GM12878 (cell line): ENCODE measurements at regions not wholly inside any gene's neighbourhood (a gene's known extent, or its start where the extent isn't known, plus 50 kb on each side); places are given as distances from the start of the nearest gene placed in this dataset.

Experiments
- ATAC-seq: fragments of 200-7000 bp; cut with Tn5 transposase; 3 replicates; pipeline ENCODE4 v1.9.1; 2020; ENCODE audit warnings: mild to moderate bottlenecking, moderate library complexity
- BruUV-seq: library from RNA; stranded (reverse); fragments of 400-500 nt; replicated peaks from 2 replicates; lab custom pipeline; 2021; lab: Mats Ljungman, UMichigan
- CTCF ChIA-PET: fragments of 300-600 bp; sonication (Branson Sonifier 250); formaldehyde crosslinking; extraction: SDS; loops from one replicate; lab custom pipeline; 2021; ENCODE audit warnings: inconsistent platforms; lab: Yijun Ruan, JAX
- POLR2A ChIA-PET: fragments of 350-600 bp; formaldehyde crosslinking; extraction: SDS; loops from one replicate; lab custom pipeline; 2021; ENCODE audit warnings: inconsistent platforms; lab: Charles Lee
- RAD21 ChIA-PET: fragments of 300-600 bp; sonication (Branson Sonifier 250); formaldehyde crosslinking; loops from one replicate; lab custom pipeline; 2023; ENCODE audit warnings: antibody characterized with exemption; ENCODE audit not compliant: unreplicated experiment; lab: Charles Lee
- SMC1A ChIA-PET: fragments of 300-600 bp; sonication (Branson Sonifier 250); formaldehyde crosslinking; loops from one replicate; lab custom pipeline; 2023; ENCODE audit not compliant: unreplicated experiment, uncharacterized antibody; lab: Charles Lee
- DNase-seq: peaks from one replicate; pipeline ENCODE4 v3.0.0-alpha.2; 2011; ENCODE audit warnings: low read depth, low spot score
- FAIRE-seq: peaks from 3 replicates; lab custom pipeline; 2011; peaks lifted over from hg19 to GRCh38; lab: Jason Lieb, UNC
- H2AFZ ChIP-seq: 2 replicates; pipeline ENCODE4 v1.6.0; 2011; ENCODE audit warnings: low read depth, low read length, control low read depth; ENCODE audit not compliant: control insufficient read depth
- H3K27ac ChIP-seq: 2 replicates; pipeline ENCODE4 v1.5.1; 2011; ENCODE audit warnings: control low read depth; ENCODE audit not compliant: control insufficient read depth, insufficient read depth
- H3K27me3 ChIP-seq, 2 experiments: replicated peaks in 1 of 2; 2 replicates each; pipeline versions ENCODE4 v1.6.0 to v1.6.1; 2011; ENCODE audit warnings: low read length in 1 of 2; ENCODE audit not compliant: control insufficient read depth in 2 of 2, insufficient read depth in 2 of 2
- H3K36me3 ChIP-seq, 2 experiments: 2 replicates each; pipeline ENCODE4 v1.5.1; 2011; ENCODE audit warnings: low read length in 1 of 2; ENCODE audit not compliant: control insufficient read depth in 2 of 2, insufficient read depth in 2 of 2
- H3K4me1 ChIP-seq: 2 replicates; pipeline ENCODE4 v1.6.1; 2011; ENCODE audit warnings: mild to moderate bottlenecking, low read length, moderate library complexity, mixed read lengths; ENCODE audit not compliant: control insufficient read depth, insufficient read depth
- H3K4me2 ChIP-seq: 2 replicates; pipeline ENCODE4 v1.6.0; 2011; ENCODE audit warnings: control low read depth; ENCODE audit not compliant: control insufficient read depth, insufficient read depth
- H3K4me3 ChIP-seq: fragments of 200-600 bp; sonication (generic); 2 replicates; pipeline ENCODE4 v1.5.1; 2016
- H3K79me2 ChIP-seq: 2 replicates; pipeline ENCODE4 v1.6.0; 2011; ENCODE audit warnings: low read length; ENCODE audit not compliant: control insufficient read depth, insufficient read depth
- H3K9ac ChIP-seq: 2 replicates; pipeline ENCODE4 v1.8.0; 2011; ENCODE audit warnings: low read length, control low read depth, mixed read lengths; ENCODE audit not compliant: control insufficient read depth, insufficient read depth
- H3K9me3 ChIP-seq: replicated peaks from 3 replicates; pipeline ENCODE4 v1.5.1; 2011; ENCODE audit warnings: mild to moderate bottlenecking, low read length; ENCODE audit not compliant: control insufficient read depth, insufficient read depth
- H4K20me1 ChIP-seq: 2 replicates; pipeline ENCODE4 v1.6.0; 2011; ENCODE audit not compliant: control insufficient read depth, insufficient read depth
- CHD4 ChIP-seq: fragments of 200-600 bp; sonication (generic); IDR thresholded peaks from 2 replicates; pipeline ENCODE4 v1.6.1; 2016; ENCODE audit warnings: mild to moderate bottlenecking
- ESRRA ChIP-seq: IDR thresholded peaks from 2 replicates; pipeline ENCODE4 v1.6.1; 2012; ENCODE audit warnings: mild to moderate bottlenecking, low read length, improper control_type of control experiment
- GATAD2B ChIP-seq: fragments of 450-650 bp; conservative IDR thresholded peaks from 2 replicates; pipeline ENCODE4 v1.6.1; 2017; ENCODE audit warnings: low read depth, mild to moderate bottlenecking, moderate library complexity
- KLF5 ChIP-seq: fragments of 450-650 bp; IDR thresholded peaks from 2 replicates; pipeline ENCODE4 v1.6.1; 2014; ENCODE audit warnings: mild to moderate bottlenecking; ENCODE audit not compliant: partially characterized antibody
- NFXL1 ChIP-seq: fragments of 450-650 bp; IDR thresholded peaks from 2 replicates; pipeline ENCODE4 v1.6.1; 2017; ENCODE audit warnings: antibody characterized with exemption, mild to moderate bottlenecking, borderline replicate concordance
- PAX5 ChIP-seq: IDR thresholded peaks from 2 replicates; pipeline ENCODE4 v1.6.1; 2011; ENCODE audit warnings: low read depth, low read length, borderline replicate concordance
- POLR2AphosphoS5 ChIP-seq: IDR thresholded peaks from 2 replicates; pipeline ENCODE4 v1.6.1; 2011; ENCODE audit warnings: mild to moderate bottlenecking, low read length, inconsistent platforms
- RCOR1 ChIP-seq: conservative IDR thresholded peaks from 2 replicates; pipeline ENCODE4 v1.6.1; 2012; ENCODE audit warnings: low read depth, low read length, improper control_type of control experiment
- SMC3 ChIP-seq: IDR thresholded peaks from 2 replicates; pipeline ENCODE4 v1.6.1; 2011; ENCODE audit warnings: low read length, improper control_type of control experiment, borderline replicate concordance
- SRF ChIP-seq, 2 experiments: IDR thresholded peaks; 2 replicates each; pipeline ENCODE4 v1.6.1; 2011; ENCODE audit warnings: low read depth in 2 of 2, low read length in 2 of 2, mild to moderate bottlenecking in 1 of 2, moderate library complexity in 1 of 2
- SUZ12 ChIP-seq: fragments of 200-600 bp; sonication (generic); IDR thresholded peaks from one replicate; pipeline ENCODE4 v1.6.1; 2018; ENCODE audit warnings: antibody characterized with exemption, mild to moderate bottlenecking; ENCODE audit not compliant: unreplicated experiment
- TCF12 ChIP-seq: IDR thresholded peaks from 2 replicates; pipeline ENCODE4 v1.6.1; 2011; ENCODE audit warnings: low read depth, mild to moderate bottlenecking, low read length
- YY1 ChIP-seq: IDR thresholded peaks from 2 replicates; pipeline ENCODE4 v1.6.1; 2011; ENCODE audit warnings: low read depth, mild to moderate bottlenecking, low read length
- ZZZ3 ChIP-seq: IDR thresholded peaks from 2 replicates; pipeline ENCODE4 v1.6.1; 2011; ENCODE audit warnings: low read depth; ENCODE audit not compliant: control insufficient read depth, insufficient read length
- WGBS: methylation state at CpG from one replicate; pipeline ENCODE4 v1.1.6; 2016; ENCODE audit warnings: low lambda C conversion rate; ENCODE audit not compliant: insufficient replicate concordance, insufficient coverage; ENCODE audit errors: missing lambda C conversion rate; 5-methylcytosine and 5-hydroxymethylcytosine counted together
- in situ Hi-C: fragments of 300-500 bp; cut with MboI; formaldehyde crosslinking; loops from 9 replicates; pipeline ENCODE4 v1.14.3; 2018; ENCODE audit warnings: mixed read lengths
- intact Hi-C: fragments of 100-400 bp; cut with micrococcal nuclease; formaldehyde crosslinking; loops from one replicate; pipeline ENCODE4 v1.14.2; 2022; ENCODE audit not compliant: unreplicated experiment
- TF ChIP-seq, protein P1 (sequence below): fragments of 450-650 bp; IDR thresholded peaks from 2 replicates; pipeline ENCODE4 v1.6.1; 2017; ENCODE audit warnings: low read depth, mild to moderate bottlenecking, moderate library complexity
- TF ChIP-seq, protein P2 (sequence below): fragments of 450-650 bp; IDR thresholded peaks from 2 replicates; pipeline ENCODE4 v1.6.1; 2018; ENCODE audit warnings: mild to moderate bottlenecking, low read depth, moderate library complexity; ENCODE audit not compliant: partially characterized antibody
- TF ChIP-seq, protein P3 (sequence below): IDR thresholded peaks from 2 replicates; pipeline ENCODE4 v1.6.1; 2012; ENCODE audit warnings: low read length, inconsistent platforms
- TF ChIP-seq, protein P4 (sequence below): fragments of 150-350 bp; IDR thresholded peaks from 2 replicates; pipeline ENCODE4 v1.6.1; 2014; ENCODE audit warnings: mild to moderate bottlenecking, low read depth, low read length

DNA sequence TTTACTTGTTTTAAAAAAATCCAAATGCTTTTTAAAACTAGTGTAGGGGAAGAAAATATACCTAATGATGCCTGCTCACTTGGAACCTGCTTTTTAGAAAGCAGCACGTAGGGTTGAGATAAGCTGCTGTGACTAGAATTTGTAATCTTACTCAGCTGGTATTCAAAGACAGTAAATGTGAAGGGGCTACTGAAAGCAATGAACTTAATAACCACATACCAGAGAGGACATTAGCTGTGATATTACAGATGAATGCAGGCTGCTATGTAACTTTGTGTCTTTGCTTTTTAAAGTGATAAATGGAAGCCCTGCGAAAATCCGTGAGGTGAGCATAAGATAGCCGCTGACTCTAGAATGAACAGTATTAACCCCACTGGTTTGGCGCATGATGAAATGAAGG is 124.1 kb downstream of the TRIML1 start (continued):
- TF ChIP-seq, protein P1, sequence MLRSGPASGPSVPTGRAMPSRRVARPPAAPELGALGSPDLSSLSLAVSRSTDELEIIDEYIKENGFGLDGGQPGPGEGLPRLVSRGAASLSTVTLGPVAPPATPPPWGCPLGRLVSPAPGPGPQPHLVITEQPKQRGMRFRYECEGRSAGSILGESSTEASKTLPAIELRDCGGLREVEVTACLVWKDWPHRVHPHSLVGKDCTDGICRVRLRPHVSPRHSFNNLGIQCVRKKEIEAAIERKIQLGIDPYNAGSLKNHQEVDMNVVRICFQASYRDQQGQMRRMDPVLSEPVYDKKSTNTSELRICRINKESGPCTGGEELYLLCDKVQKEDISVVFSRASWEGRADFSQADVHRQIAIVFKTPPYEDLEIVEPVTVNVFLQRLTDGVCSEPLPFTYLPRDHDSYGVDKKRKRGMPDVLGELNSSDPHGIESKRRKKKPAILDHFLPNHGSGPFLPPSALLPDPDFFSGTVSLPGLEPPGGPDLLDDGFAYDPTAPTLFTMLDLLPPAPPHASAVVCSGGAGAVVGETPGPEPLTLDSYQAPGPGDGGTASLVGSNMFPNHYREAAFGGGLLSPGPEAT: no peak

DNA sequence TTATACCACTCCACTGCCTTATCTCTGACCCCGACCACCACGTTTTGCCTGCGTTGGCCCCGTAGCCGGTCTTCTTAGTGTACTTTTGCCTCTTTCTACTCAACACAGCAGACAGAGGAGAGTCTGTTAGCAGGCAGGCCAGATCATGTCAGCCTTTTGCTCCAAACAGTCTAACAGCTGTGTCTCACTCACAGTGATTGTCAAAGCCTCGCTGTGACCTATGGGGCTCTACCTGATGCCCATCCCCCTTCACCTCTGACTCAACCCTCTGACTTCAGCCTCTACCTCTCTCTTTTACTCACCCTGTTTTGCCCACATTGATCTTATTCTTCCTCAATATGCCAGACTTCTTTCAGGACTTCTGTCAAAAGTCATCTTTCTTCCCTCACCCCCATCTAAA is 127.1 kb downstream of the TRIML1 start:
- Histone ChIP-seq H3K4me1 (no peaks in the 10 kb centered on the region), H4K20me1 (no peaks in the 10 kb centered on the region), H2AFZ (no peak overlapping the region), H3K27ac (no peak overlapping the region), H3K27me3 (no peaks in the 10 kb centered on the region), H3K9me3 (no peaks in the 10 kb centered on the region; the same call in 2 of the 3 replicates), H3K36me3 (no peaks in the 10 kb centered on the region), H3K9ac (no peak overlapping the region), H3K4me2 (no peak overlapping the region), H3K4me3 (no peak overlapping the region), H3K79me2 (no peaks in the 10 kb centered on the region)
- DNase-seq (no peak), ATAC-seq (no peak), FAIRE-seq (no peak)
- ChIA-PET CTCF (no interaction called here), POLR2A (no interaction called here), RAD21 (no interaction called here), SMC1A (no interaction called here)
- in situ Hi-C loops (no loop called here), intact Hi-C loops (no loop called here)
- 82% methylated on average over 6 of the region's 6 CpGs for WGBS
- no TSS peak for BruUV-seq
- no peak for TF ChIP-seq ZZZ3
- TF ChIP-seq TCF12: no peak
- TF ChIP-seq, protein P2, sequence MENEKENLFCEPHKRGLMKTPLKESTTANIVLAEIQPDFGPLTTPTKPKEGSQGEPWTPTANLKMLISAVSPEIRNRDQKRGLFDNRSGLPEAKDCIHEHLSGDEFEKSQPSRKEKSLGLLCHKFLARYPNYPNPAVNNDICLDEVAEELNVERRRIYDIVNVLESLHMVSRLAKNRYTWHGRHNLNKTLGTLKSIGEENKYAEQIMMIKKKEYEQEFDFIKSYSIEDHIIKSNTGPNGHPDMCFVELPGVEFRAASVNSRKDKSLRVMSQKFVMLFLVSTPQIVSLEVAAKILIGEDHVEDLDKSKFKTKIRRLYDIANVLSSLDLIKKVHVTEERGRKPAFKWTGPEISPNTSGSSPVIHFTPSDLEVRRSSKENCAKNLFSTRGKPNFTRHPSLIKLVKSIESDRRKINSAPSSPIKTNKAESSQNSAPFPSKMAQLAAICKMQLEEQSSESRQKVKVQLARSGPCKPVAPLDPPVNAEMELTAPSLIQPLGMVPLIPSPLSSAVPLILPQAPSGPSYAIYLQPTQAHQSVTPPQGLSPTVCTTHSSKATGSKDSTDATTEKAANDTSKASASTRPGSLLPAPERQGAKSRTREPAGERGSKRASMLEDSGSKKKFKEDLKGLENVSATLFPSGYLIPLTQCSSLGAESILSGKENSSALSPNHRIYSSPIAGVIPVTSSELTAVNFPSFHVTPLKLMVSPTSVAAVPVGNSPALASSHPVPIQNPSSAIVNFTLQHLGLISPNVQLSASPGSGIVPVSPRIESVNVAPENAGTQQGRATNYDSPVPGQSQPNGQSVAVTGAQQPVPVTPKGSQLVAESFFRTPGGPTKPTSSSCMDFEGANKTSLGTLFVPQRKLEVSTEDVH: no peak
- TF ChIP-seq POLR2AphosphoS5: no peak
- no peak for TF ChIP-seq SMC3
- TF ChIP-seq CHD4: no peak
- no peak for TF ChIP-seq SRF (IDR thresholded peaks at IDR 0.05; ENCODE audit: low read depth in 2 of 2, low read length in 2 of 2)
- TF ChIP-seq RCOR1: no peak
- no peak for TF ChIP-seq NFXL1
- TF ChIP-seq GATAD2B: no peak
- no peak for TF ChIP-seq PAX5
- no peak for TF ChIP-seq KLF5
- TF ChIP-seq, protein P3, sequence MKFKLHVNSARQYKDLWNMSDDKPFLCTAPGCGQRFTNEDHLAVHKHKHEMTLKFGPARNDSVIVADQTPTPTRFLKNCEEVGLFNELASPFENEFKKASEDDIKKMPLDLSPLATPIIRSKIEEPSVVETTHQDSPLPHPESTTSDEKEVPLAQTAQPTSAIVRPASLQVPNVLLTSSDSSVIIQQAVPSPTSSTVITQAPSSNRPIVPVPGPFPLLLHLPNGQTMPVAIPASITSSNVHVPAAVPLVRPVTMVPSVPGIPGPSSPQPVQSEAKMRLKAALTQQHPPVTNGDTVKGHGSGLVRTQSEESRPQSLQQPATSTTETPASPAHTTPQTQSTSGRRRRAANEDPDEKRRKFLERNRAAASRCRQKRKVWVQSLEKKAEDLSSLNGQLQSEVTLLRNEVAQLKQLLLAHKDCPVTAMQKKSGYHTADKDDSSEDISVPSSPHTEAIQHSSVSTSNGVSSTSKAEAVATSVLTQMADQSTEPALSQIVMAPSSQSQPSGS: no peak
- no peak for TF ChIP-seq YY1
- TF ChIP-seq SUZ12: no peak
- TF ChIP-seq, protein P4, sequence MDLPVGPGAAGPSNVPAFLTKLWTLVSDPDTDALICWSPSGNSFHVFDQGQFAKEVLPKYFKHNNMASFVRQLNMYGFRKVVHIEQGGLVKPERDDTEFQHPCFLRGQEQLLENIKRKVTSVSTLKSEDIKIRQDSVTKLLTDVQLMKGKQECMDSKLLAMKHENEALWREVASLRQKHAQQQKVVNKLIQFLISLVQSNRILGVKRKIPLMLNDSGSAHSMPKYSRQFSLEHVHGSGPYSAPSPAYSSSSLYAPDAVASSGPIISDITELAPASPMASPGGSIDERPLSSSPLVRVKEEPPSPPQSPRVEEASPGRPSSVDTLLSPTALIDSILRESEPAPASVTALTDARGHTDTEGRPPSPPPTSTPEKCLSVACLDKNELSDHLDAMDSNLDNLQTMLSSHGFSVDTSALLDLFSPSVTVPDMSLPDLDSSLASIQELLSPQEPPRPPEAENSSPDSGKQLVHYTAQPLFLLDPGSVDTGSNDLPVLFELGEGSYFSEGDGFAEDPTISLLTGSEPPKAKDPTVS: no peak
- TF ChIP-seq ESRRA: no peak
